Epithelial cell of esophagus (primary cell): ENCODE measurements at regions not wholly inside any gene's neighbourhood (a gene's known extent, or its start where the extent isn't known, plus 50 kb on each side); places are given as distances from the start of the nearest gene placed in this dataset.

Experiments
- DNase-seq: peaks from one replicate; pipeline ENCODE4 v3.0.0; 2010; ENCODE audit warnings: low read depth
- H3K4me3 ChIP-seq: 2 replicates; pipeline ENCODE4 v1.5.1; 2011; ENCODE audit warnings: mild to moderate bottlenecking, low read length, control low read depth
- CTCF ChIP-seq: IDR thresholded peaks from 2 replicates; pipeline ENCODE4 v1.5.1; 2011; ENCODE audit warnings: low read depth, mild to moderate bottlenecking, low read length, control low read depth, inconsistent platforms; ENCODE audit not compliant: insufficient read depth; ENCODE audit errors: missing control alignments

- no peak overlapping the region for H3K4me3 ChIP-seq
- no peak for DNase-seq
These were observed 172.6 kb upstream of the HMCN1 start for GRCh38 chr1:185561629-185562028.

GRCh38 chr1:185560760-185561159 is 173.4 kb upstream of the HMCN1 start:
- TF ChIP-seq CTCF: no peak
- no peak for DNase-seq
- no peak overlapping the region for H3K4me3 ChIP-seq

More at GRCh38 chr1:185561629-185562028, 172.6 kb upstream of the HMCN1 start:
- no peak for TF ChIP-seq CTCF

GRCh38 chr1:185559684-185560331 is 174.4 kb upstream of the HMCN1 start:
- no peak overlapping the region for H3K4me3 ChIP-seq
- DNase-seq: peak; percentile 78
- peak; percentile 57 for TF ChIP-seq CTCF

- DNase-seq: no peak
- no peak for TF ChIP-seq CTCF
- no peak overlapping the region for H3K4me3 ChIP-seq
These were observed 175.0 kb upstream of the HMCN1 start for GRCh38 chr1:185559151-185559550.

GRCh38 chr1:185556561-185556960 is 177.6 kb upstream of the HMCN1 start:
- DNase-seq: no peak
- H3K4me3 ChIP-seq: no peak overlapping the region
- no peak for TF ChIP-seq CTCF

GRCh38 chr1:185555743-185556142 is 178.4 kb upstream of the HMCN1 start:
- DNase-seq: no peak
- no peak overlapping the region for H3K4me3 ChIP-seq
- TF ChIP-seq CTCF: no peak

- no peak for DNase-seq
- TF ChIP-seq CTCF: no peak
- no peak overlapping the region for H3K4me3 ChIP-seq
These were observed 183.2 kb upstream of the HMCN1 start for GRCh38 chr1:185551008-185551407.
